Endodermal cell (in vitro differentiated cells): ENCODE measurements at regions not wholly inside any gene's neighbourhood (a gene's known extent, or its start where the extent isn't known, plus 50 kb on each side); places are given as distances from the start of the nearest gene placed in this dataset.

Experiments
- DNase-seq: peaks from one replicate; pipeline ENCODE4 v3.0.0-alpha.2; 2017
- H3K27ac ChIP-seq: 2 replicates; pipeline ENCODE4 v1.5.1; 2013; ENCODE audit warnings: mild to moderate bottlenecking, low read depth, low read length, moderate library complexity
- H3K27me3 ChIP-seq: 2 replicates; pipeline ENCODE4 v1.6.1; 2013; ENCODE audit warnings: mild to moderate bottlenecking, low read length, moderate library complexity; ENCODE audit not compliant: insufficient read depth, control insufficient read depth, poor library complexity, severe bottlenecking
- H3K36me3 ChIP-seq: 2 replicates; pipeline ENCODE4 v1.7.0; 2013; ENCODE audit warnings: mild to moderate bottlenecking, low read length, moderate library complexity; ENCODE audit not compliant: control insufficient read depth, insufficient read depth
- H3K4me1 ChIP-seq: one replicate; pipeline ENCODE4 v1.7.0; 2013; ENCODE audit warnings: low read length; ENCODE audit not compliant: control insufficient read depth, insufficient read depth
- H3K4me3 ChIP-seq: 2 replicates; pipeline ENCODE4 v1.5.1; 2013; ENCODE audit warnings: mild to moderate bottlenecking, low read length, moderate library complexity
- H3K9ac ChIP-seq: 2 replicates; pipeline ENCODE4 v1.6.1; 2013; ENCODE audit warnings: mild to moderate bottlenecking, low read length, moderate library complexity; ENCODE audit not compliant: poor library complexity, severe bottlenecking; ENCODE audit errors: extremely low read depth
- H3K9me3 ChIP-seq: 2 replicates; pipeline ENCODE4 v1.6.1; 2013; ENCODE audit warnings: mild to moderate bottlenecking, low read length, moderate library complexity; ENCODE audit not compliant: control insufficient read depth
- H3K27ac Mint-ChIP-seq: 2 replicates; pipeline ENCODE4 v1.8.0; 2020; ENCODE audit warnings: mixed read lengths
- H3K27me3 Mint-ChIP-seq: 2 replicates; pipeline ENCODE4 v1.8.0; 2021; ENCODE audit warnings: mild to moderate bottlenecking, mixed read lengths; ENCODE audit not compliant: insufficient read depth
- H3K36me3 Mint-ChIP-seq: 2 replicates; pipeline ENCODE4 v1.8.0; 2020; ENCODE audit warnings: low read depth, mixed read lengths
- H3K4me1 Mint-ChIP-seq: 2 replicates; pipeline ENCODE4 v1.8.0; 2020; ENCODE audit warnings: mixed read lengths
- H3K4me3 Mint-ChIP-seq: 2 replicates; pipeline ENCODE4 v1.8.0; 2020; ENCODE audit warnings: mild to moderate bottlenecking, moderate library complexity, mixed read lengths
- H3K9me3 Mint-ChIP-seq: 2 replicates; pipeline ENCODE4 v1.8.0; 2020; ENCODE audit warnings: mild to moderate bottlenecking, mixed read lengths
- WGBS, 2 experiments: methylation state at CpG; one replicate each; pipeline versions ENCODE4 v1.1.5 to v1.1.7; 2013; ENCODE audit warnings: missing lambda C conversion rate in 2 of 2, mixed read lengths in 1 of 2; ENCODE audit not compliant: insufficient coverage in 1 of 2, insufficient read length in 1 of 2; 5-methylcytosine and 5-hydroxymethylcytosine counted together
- TF ChIP-seq, protein P1 (sequence below): fragments of 200-600 bp; sonication (generic); conservative IDR thresholded peaks from 2 replicates; pipeline ENCODE4 v1.5.0; 2021; ENCODE audit warnings: antibody characterized with exemption, mild to moderate bottlenecking

DNA sequence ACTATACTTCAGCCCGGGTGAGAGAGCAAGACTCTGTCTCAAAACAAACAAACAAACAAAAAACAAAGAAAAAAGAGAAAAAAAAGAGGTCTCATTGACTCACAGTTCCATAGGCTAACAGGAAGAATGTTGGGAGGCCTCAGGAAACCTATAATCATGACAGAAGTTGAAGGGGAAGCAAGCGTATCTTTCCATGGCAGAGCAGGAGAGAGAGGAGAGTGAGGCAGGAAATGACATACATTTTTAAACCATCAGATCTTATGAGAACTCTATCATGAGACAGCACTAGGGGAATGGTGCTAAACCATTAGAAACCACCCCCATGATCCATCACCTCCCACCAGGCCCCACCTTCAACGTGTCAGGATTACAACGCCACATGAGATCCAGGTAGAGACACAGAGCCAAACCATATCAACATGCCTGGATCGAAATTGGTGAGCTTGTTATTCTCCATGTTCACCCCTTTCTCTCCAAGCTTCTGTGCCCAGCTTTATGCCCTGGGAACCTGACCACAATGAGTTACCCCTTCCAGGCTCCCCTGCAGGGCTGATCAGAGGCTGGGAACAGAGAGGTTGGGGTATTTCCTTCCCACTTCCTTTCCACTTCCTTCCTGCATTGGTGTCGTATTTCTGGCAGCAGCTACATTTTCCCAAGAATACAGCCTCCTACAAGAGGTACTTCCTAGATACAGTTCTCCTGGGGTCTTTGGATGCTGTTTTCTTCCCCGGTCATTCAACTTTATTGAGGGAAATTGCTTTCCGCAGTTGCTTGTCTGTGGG lies 219.3 kb upstream of the FLRT2 start:
- Mint-ChIP-seq H3K27ac (no peak overlapping the region), H3K27me3 (no peaks in the 10 kb centered on the region), H3K36me3 (no peaks in the 10 kb centered on the region), H3K4me3 (no peak overlapping the region), H3K9me3 (no peaks in the 10 kb centered on the region), H3K4me1 (peaks cover 14% of the 10 kb centered on the region)
- 76 to 96% methylated on average over 3 to 7 of the region's 8 CpGs for WGBS, 2 experiments
- Histone ChIP-seq H3K36me3 (no peaks in the 10 kb centered on the region), H3K9ac (no peak overlapping the region), H3K4me1 (no peaks in the 10 kb centered on the region), H3K4me3 (no peak overlapping the region), H3K9me3 (no peaks in the 10 kb centered on the region), H3K27me3 (no peaks in the 10 kb centered on the region), H3K27ac (no peak overlapping the region)
- TF ChIP-seq, protein P1, sequence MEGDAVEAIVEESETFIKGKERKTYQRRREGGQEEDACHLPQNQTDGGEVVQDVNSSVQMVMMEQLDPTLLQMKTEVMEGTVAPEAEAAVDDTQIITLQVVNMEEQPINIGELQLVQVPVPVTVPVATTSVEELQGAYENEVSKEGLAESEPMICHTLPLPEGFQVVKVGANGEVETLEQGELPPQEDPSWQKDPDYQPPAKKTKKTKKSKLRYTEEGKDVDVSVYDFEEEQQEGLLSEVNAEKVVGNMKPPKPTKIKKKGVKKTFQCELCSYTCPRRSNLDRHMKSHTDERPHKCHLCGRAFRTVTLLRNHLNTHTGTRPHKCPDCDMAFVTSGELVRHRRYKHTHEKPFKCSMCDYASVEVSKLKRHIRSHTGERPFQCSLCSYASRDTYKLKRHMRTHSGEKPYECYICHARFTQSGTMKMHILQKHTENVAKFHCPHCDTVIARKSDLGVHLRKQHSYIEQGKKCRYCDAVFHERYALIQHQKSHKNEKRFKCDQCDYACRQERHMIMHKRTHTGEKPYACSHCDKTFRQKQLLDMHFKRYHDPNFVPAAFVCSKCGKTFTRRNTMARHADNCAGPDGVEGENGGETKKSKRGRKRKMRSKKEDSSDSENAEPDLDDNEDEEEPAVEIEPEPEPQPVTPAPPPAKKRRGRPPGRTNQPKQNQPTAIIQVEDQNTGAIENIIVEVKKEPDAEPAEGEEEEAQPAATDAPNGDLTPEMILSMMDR: no peak
- no peak for DNase-seq

DNA sequence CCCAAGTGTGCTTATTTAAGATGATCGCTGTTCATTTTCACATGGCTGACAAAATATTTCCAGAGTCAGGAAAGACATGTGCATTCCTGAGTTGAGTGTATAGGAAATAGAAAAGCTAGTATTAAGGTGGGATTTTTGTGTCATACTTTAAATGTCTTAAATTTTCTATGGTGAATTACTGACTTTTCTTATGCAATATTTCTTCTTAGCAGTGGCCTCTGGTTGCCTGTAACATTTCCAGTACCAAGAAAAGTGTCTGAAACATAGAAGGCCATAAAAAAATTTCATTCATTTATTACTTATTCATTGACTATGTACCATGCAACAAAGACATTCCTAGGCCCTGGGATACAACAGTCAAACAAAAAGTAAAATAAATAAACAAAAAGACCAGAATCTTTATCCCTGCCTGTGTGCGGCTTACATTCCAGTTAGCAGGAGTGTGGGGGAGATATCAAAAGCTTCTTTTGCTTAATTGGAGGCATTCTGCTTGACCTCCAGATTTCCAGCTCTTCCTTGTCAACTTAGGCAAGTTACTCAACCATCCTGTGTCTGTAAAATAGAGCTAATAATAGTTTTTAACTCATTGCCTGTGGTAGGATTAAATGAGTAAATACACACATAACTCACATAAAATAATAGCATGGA lies 216.3 kb upstream of the FLRT2 start:
- Histone ChIP-seq H3K4me1 (no peaks in the 10 kb centered on the region), H3K9ac (no peak overlapping the region), H3K27ac (no peak overlapping the region), H3K27me3 (no peaks in the 10 kb centered on the region), H3K9me3 (no peaks in the 10 kb centered on the region), H3K4me3 (no peak overlapping the region), H3K36me3 (no peaks in the 10 kb centered on the region)
- TF ChIP-seq, protein P1: no peak
- 90 to 100% methylated on average over 1 to 2 of the region's 2 CpGs for WGBS, 2 experiments
- Mint-ChIP-seq H3K36me3 (no peaks in the 10 kb centered on the region), H3K9me3 (no peaks in the 10 kb centered on the region), H3K4me3 (no peak overlapping the region), H3K4me1 (peaks cover 14% of the 10 kb centered on the region), H3K27ac (no peak overlapping the region), H3K27me3 (no peaks in the 10 kb centered on the region)
- no peak for DNase-seq

DNA sequence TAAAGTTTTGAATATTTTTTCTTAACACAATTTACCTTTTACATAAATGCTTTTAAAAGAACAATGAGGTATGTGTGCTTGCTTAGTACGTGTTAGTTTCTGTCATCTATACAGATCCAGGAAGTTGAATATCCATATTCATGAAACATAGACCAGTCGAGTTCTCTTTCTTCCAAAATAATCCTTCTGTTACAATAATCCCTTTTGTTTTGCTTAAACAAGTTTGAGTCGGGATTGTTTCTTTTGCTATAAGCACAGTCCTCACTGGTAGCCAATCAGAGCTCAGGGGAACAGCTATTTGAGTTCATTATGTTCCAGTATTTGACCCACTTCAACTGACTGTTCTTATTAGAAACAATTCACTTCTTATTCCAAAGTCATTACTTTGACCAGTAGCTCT lies 214.7 kb upstream of the FLRT2 start:
- Histone ChIP-seq H3K9me3 (no peaks in the 10 kb centered on the region), H3K27ac (no peak overlapping the region), H3K4me1 (no peaks in the 10 kb centered on the region), H3K9ac (no peak overlapping the region), H3K36me3 (no peaks in the 10 kb centered on the region), H3K4me3 (no peak overlapping the region), H3K27me3 (no peaks in the 10 kb centered on the region)
- no peaks in the 10 kb centered on the region for H3K36me3 Mint-ChIP-seq
- no peak overlapping the region for H3K27ac Mint-ChIP-seq
- H3K4me1 Mint-ChIP-seq: peaks cover 10% of the 10 kb centered on the region
- TF ChIP-seq, protein P1: no peak
- H3K9me3 Mint-ChIP-seq: no peaks in the 10 kb centered on the region
- no peak overlapping the region for H3K4me3 Mint-ChIP-seq
- no peak for DNase-seq
- no peaks in the 10 kb centered on the region for H3K27me3 Mint-ChIP-seq
- WGBS, 2 experiments: 67 to 87% methylated on average over 2 to 3 of the region's 3 CpGs
